KMS-11 (cell line): ENCODE measurements at regions not wholly inside any gene's neighbourhood (a gene's known extent, or its start where the extent isn't known, plus 50 kb on each side); places are given as distances from the start of the nearest gene placed in this dataset.

Source experiments
- H2AFZ ChIP-seq: fragments of 200-600 bp; sonication (generic); 2 replicates; pipeline ENCODE4 v1.6.1; 2016; ENCODE audit warnings: antibody characterized with exemption, mixed run types, low read depth
- H3K27ac ChIP-seq: fragments of 200-600 bp; sonication (generic); 2 replicates; pipeline ENCODE4 v1.6.1; 2016; ENCODE audit warnings: mild to moderate bottlenecking, mixed run types
- H3K27me3 ChIP-seq: fragments of 200-600 bp; sonication (generic); 2 replicates; pipeline ENCODE4 v1.6.1; 2017; ENCODE audit warnings: mild to moderate bottlenecking, low read depth, mixed run types, moderate library complexity; ENCODE audit not compliant: insufficient read depth
- H3K36me3 ChIP-seq: fragments of 200-600 bp; sonication (generic); 2 replicates; pipeline ENCODE4 v1.6.1; 2017; ENCODE audit warnings: mild to moderate bottlenecking, mixed run types; ENCODE audit not compliant: insufficient read depth
- H3K4me1 ChIP-seq: fragments of 200-600 bp; sonication (generic); 2 replicates; pipeline ENCODE4 v1.6.1; 2016; ENCODE audit warnings: mild to moderate bottlenecking, low read depth, mixed run types; ENCODE audit not compliant: poor library complexity, severe bottlenecking
- H3K4me2 ChIP-seq: fragments of 200-600 bp; sonication (generic); 2 replicates; pipeline ENCODE4 v1.7.0; 2016; ENCODE audit warnings: mild to moderate bottlenecking, mixed run types
- H3K4me3 ChIP-seq: fragments of 200-600 bp; sonication (generic); IDR thresholded peaks from 2 replicates; pipeline ENCODE4 v1.6.1; 2017; ENCODE audit warnings: low read depth, low read length, mixed read lengths; ENCODE audit not compliant: insufficient read depth
- H3K79me2 ChIP-seq: fragments of 200-600 bp; sonication (generic); 2 replicates; pipeline ENCODE4 v1.6.1; 2016; ENCODE audit warnings: low read depth, mixed run types; ENCODE audit not compliant: insufficient read depth
- H3K9ac ChIP-seq: fragments of 200-600 bp; sonication (generic); 2 replicates; pipeline ENCODE4 v1.6.1; 2016; ENCODE audit warnings: mild to moderate bottlenecking, mixed run types
- H4K20me1 ChIP-seq: fragments of 200-600 bp; sonication (generic); 2 replicates; pipeline ENCODE4 v1.6.1; 2016; ENCODE audit warnings: mild to moderate bottlenecking, mixed run types; ENCODE audit not compliant: insufficient read depth
- TF ChIP-seq, protein P1 (sequence below): fragments of 200-600 bp; sonication (generic); conservative IDR thresholded peaks from 2 replicates; pipeline ENCODE4 v1.6.1; 2017; ENCODE audit warnings: low read depth, mild to moderate bottlenecking, antibody characterized with exemption, low read length, moderate library complexity, mixed read lengths

DNA sequence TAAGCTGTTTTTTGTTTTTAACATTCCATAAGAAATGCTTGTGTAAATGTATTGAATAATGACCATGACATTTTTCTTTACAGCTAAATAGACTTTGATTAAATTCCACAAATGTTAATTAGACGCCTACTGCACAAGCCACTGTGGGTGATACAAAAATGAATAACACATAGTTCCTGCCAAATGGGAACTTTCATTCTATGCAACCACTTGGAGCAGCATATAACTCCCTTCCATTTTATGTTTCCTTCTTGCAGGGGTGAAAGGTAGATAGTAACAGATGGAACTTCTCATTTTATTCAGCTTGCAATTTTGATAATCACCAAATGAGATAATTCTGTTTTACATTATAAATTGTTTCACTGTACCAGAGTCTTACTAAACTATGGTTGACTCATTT, 70.0 kb upstream of the THUMPD2 start:
- Histone ChIP-seq H3K27ac (no peak overlapping the region), H3K4me3 (no peak overlapping the region), H3K4me2 (no peak overlapping the region), H2AFZ (no peak overlapping the region), H4K20me1 (no peaks in the 10 kb centered on the region), H3K4me1 (peaks cover 16% of the 10 kb centered on the region), H3K9ac (no peak overlapping the region), H3K27me3 (no peaks in the 10 kb centered on the region), H3K36me3 (no peaks in the 10 kb centered on the region), H3K79me2 (no peaks in the 10 kb centered on the region)
- TF ChIP-seq, protein P1, sequence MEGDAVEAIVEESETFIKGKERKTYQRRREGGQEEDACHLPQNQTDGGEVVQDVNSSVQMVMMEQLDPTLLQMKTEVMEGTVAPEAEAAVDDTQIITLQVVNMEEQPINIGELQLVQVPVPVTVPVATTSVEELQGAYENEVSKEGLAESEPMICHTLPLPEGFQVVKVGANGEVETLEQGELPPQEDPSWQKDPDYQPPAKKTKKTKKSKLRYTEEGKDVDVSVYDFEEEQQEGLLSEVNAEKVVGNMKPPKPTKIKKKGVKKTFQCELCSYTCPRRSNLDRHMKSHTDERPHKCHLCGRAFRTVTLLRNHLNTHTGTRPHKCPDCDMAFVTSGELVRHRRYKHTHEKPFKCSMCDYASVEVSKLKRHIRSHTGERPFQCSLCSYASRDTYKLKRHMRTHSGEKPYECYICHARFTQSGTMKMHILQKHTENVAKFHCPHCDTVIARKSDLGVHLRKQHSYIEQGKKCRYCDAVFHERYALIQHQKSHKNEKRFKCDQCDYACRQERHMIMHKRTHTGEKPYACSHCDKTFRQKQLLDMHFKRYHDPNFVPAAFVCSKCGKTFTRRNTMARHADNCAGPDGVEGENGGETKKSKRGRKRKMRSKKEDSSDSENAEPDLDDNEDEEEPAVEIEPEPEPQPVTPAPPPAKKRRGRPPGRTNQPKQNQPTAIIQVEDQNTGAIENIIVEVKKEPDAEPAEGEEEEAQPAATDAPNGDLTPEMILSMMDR: no peak

DNA sequence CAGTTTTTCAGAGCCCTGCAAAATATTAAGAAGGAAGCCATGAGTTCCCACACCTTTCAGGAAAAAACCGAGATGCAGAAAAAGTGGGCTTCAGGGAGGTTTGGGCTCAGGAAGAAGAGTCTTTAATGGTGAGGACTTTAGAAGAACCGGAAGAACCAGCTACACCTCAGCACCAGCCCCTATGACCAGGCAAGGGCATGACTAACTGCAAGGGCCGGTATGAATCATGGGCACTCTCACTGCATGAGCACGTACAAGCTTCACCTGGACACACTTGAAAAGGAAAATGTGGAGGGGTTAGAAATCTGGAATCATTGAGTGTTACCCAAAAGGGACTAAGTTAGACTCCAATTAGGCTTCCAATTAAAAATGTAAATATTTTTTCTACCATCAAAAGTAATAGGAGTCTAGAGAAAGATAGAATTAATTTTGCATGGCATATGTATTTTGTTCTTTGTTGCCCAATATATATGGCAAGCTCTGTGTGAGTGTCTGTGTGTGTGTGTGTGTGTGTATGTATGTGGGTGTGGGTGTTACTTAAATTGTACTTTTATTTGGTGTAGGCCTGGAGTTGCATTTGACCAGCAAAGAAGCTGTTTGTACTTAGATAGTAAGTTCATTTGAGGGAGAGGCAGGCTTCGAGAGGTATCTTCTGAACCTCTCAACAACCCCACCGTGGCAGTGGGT, 66.5 kb upstream of the THUMPD2 start:
- Histone ChIP-seq H3K27me3 (no peaks in the 10 kb centered on the region), H4K20me1 (no peaks in the 10 kb centered on the region), H3K27ac (no peak overlapping the region), H3K4me3 (no peak overlapping the region), H3K79me2 (no peaks in the 10 kb centered on the region), H3K4me2 (no peak overlapping the region), H3K4me1 (no peaks in the 10 kb centered on the region), H3K36me3 (no peaks in the 10 kb centered on the region), H2AFZ (no peak overlapping the region), H3K9ac (no peak overlapping the region)
- TF ChIP-seq, protein P1: no peak

DNA sequence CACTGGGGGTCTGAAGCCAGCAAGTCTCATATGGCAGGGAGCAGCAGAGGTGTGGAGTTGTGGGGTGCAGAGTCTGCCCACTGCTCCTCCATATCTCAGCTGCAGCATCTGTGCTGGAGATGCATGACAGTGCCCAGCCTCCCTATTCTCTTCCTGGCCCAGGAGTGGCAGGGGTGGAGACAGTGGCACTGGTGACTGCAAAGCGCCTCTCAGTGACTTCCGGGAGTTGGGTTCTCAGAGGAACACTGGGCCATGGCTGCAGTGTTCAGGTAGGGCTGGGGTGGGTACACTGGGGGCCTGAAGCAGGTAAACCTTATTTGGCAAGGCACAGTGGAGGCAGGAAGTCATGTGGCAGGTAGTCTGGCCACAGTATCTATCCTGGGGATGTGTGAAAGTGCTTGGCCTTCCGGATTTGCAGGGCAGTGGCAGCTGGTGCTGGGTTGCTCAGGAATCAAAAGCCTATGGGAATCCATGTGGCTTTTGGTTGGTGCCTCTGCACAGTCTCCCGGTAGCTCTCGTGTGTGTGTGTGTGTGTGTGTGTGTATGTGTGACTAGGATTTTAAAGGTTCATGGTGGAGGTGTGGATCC, 60.3 kb upstream of the THUMPD2 start:
- Histone ChIP-seq H2AFZ (no peak overlapping the region), H3K36me3 (no peaks in the 10 kb centered on the region), H3K4me2 (no peak overlapping the region), H4K20me1 (no peaks in the 10 kb centered on the region), H3K9ac (no peak overlapping the region), H3K27me3 (no peaks in the 10 kb centered on the region), H3K4me3 (no peak overlapping the region), H3K4me1 (no peaks in the 10 kb centered on the region), H3K79me2 (no peaks in the 10 kb centered on the region), H3K27ac (no peak overlapping the region)
- TF ChIP-seq, protein P1: no peak

DNA sequence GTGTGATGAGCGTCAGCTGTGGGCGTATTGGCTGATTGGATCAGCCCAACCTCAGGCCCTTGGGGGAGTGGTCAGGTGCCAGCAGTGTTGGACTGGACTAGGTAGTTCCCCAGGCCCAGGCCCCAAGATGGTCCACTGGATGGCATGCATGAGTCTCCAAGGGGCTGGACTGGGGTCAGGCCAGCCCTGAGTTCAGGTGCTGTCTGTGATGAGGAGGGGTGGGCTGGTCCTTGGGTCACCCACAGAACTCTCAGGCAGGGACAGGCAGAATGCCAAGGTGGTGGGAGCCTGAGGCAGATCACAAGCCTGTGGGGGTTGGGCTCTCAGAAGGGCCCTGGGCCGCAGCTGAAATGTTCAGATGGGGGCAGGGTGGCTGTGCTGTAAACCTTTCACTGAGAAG, 59.5 kb upstream of the THUMPD2 start:
- H3K79me2 ChIP-seq: no peaks in the 10 kb centered on the region
- TF ChIP-seq, protein P1: no peak
- H3K4me1 ChIP-seq: no peaks in the 10 kb centered on the region
- no peak overlapping the region for H3K27ac ChIP-seq
- H3K4me3 ChIP-seq: no peak overlapping the region
- H3K36me3 ChIP-seq: no peaks in the 10 kb centered on the region
- H2AFZ ChIP-seq: no peak overlapping the region
- no peaks in the 10 kb centered on the region for H3K27me3 ChIP-seq
- H3K9ac ChIP-seq: no peak overlapping the region
- H3K4me2 ChIP-seq: no peak overlapping the region
- no peaks in the 10 kb centered on the region for H4K20me1 ChIP-seq
